HG03342 (cell line): ENCODE measurements at regions not wholly inside any gene's neighbourhood (a gene's known extent, or its start where the extent isn't known, plus 50 kb on each side); places are given as distances from the start of the nearest gene placed in this dataset.
"Not testable (repeated sequence)": the region's sequence is repeated elsewhere in the genome, so short reads cannot be mapped to it uniquely, and the experiment has no call there.

Source experiments
- ATAC-seq: cut with Tn5 transposase; IDR thresholded peaks from one replicate; pipeline ENCODE4 v1.9.1; 2021; ENCODE audit warnings: mild to moderate bottlenecking, moderate library complexity; ENCODE audit not compliant: unreplicated experiment

DNA sequence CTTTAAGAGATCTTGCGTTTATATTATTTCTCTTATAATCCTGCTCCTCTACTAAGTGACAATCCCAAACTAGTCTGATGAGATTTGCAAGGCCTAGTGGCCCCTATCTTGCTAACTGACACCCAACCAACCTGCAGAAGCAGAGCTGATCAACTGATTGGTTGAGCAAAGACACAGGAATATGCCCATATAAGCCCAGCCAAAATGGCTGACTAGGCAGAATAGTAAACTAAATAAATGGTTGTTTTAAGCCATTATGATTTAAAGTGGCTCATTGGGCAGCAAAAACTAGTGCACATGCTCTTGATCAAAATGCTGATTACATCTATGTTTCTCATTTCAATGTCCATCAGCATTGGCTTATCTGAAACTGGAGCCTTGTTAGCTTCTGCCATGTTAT lies 238.0 kb upstream of the PDE4D start:
- ATAC-seq: no peak

DNA sequence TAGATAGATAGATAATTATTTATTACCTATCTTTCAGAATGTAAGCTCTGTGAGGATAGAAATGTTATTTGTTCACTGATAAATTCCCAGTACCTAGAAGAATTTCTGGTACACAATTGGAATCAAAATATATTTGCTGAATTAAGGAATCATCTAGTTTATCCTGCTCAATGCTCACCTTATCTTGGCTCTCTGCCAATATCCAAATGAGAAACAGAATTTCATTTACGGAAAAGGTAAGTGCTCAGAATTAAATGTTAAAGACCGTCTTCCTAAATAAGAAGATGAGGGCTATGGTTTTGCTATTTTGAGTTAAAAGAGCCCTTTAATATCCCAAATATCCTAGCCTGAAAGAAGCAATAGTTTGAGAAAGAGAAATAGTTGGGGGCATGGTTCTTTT lies 232.1 kb upstream of the PDE4D start:
- ATAC-seq: no peak

DNA sequence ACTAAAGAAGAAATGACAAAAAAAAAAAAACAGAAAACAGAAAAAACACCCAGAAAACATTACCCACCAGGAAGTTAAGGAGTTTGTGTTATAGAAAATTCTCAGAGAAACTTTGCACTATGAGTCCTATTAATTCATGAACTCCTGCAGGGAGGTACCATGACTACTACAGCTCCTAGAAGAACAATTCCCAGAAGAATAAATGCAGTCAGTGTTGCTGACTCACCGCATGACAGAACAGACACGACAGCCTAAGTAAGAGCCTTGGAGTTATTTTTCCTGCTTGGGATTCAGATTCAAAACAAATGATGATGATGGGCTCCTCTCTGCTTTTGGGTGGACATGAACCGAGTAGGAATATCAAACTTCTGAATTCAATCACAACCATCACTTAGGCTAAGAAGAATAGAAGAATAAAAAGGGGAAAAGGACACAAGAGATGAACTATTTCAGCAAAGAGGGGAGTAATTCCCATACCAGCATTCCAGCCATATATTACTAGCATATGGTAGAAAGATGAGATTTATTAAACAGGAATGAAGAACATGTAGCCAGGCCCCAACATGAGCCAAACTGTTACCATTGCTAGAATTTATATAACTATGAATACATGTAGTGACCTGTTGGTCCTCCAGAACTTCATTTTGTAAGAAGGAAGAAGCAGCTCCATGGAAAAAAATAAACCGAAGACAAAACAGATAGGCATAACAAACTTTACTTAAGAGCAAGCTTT lies 209.6 kb upstream of the PDE4D start:
- no peak for ATAC-seq

DNA sequence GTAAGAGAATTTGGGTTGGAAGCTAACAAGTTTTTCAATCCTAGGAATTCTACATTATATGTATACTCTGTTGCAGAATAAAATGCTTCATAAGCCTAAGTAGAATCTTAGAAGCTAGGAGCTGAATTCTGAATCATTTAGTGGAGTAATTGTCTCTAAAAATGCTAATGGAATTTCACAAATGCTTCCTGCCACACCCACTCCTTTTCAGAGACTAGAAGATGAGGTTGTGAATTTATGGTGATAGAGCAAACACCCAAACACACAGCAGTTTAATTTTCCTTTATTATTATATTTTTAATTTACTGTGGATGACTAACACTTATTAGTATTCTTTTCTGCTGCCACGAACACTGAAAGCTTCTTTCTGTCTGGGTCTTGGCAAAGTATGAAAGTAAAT lies 208.0 kb upstream of the PDE4D start:
- ATAC-seq: no peak

DNA sequence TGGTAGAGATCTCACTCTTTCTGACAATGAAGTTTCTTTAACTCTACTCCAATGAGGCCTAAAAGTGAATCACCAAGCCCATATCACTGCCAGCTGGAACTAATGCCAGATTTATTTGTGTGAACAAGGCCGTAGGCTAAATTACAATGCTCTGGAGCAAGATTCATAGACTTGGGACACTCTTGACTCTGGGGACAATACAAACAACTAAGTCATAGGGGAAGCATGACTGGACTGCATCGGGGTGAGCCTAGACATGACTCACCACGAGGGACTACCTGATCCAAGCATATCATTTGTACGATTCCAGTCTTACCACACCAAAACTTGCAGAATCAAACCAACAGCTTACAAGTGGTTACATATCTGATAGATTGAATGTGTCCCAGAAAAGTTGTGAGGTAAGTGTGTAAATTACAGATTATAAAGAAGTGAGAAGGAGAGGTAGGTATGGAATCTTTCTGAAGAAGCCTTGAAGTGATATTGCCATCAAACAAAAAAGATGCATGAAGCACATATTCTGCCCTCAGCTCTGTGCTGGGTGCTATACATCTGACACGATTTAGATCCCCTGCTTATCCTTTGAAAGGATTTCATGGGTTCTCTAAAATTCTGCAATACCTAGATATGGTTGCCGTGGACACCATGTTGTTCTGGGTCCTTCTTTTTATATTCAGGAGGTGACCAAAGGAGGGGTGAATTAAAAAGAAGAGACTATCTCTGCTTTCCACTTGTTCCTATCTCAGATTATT lies 199.3 kb upstream of the PDE4D start:
- ATAC-seq: no peak

DNA sequence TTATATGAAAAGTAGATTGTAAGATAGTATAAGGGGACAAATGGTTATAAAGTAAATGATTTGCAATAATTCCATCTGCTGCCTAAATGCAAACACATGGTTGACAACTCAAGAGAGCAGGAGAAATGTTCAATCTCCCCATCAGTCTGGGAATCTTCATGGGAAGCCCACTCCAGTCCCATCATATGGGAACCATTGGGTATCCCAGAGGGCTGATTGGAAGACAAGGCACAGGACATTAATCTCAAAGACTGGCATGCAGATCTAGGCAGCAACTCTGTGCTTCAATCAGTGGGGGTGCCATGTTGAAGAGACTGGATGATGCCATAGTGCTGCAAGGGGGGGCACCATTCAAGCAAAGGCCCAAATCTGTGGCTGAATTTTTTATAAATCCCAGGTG lies 193.1 kb upstream of the PDE4D start:
- ATAC-seq: no peak

DNA sequence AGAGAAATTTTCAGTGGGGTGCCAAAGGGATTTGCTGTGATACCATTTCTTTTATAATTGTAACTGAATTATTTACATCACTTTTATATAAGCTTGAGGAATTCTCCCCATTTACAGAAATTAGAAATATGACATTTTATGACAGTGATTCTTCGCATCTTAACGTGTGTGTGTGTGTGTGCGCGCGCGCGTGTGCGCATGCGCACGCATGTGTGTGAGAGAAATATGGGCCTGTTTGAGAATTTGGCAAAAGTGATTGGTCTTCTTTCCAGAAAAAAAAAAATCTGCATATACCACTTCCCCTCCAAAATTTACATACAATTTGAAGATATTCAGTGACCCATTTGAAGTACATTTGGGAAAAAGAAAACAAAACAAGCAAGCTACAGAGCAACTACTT lies 190.7 kb upstream of the PDE4D start:
- ATAC-seq: no peak

DNA sequence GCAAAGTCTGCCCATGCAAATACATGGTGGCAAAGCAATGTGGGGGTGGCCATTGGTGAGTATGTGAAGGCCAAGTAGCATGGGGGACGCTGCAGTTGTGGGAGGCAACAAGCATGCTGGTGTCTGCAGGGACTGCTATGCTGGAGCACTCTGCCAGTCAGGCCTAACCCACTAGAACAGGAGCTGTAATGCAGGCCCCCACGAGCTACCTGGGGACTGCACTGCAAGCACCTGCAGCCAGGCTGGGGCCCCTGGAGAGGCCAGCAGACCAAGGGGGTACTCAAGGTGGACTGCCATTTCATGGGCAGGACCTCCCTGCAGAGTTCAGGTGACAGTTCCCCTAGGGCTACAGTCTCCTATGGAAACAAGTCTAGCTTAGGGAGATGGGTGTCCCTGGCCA lies 183.8 kb upstream of the PDE4D start:
- no peak for ATAC-seq

DNA sequence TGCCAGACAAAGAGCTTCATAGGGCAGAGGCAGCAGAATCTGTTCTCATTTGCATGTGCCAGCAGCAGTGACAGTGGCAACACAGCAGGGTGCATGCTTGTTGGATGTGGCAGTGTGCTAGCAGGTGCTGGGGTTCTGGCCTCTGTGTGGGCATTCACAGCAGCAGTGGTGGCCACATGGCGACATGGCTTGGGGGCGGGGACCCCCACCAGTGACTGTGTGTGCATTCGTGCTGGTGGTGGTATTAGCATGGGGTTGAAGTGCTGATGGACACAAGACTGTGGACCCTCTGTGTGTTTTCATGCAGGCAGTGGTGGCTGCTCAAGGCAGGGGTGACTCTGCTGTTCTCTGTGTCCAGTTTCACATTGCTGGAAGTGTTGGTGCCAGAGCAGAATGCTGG lies 183.2 kb upstream of the PDE4D start:
- no peak for ATAC-seq

DNA sequence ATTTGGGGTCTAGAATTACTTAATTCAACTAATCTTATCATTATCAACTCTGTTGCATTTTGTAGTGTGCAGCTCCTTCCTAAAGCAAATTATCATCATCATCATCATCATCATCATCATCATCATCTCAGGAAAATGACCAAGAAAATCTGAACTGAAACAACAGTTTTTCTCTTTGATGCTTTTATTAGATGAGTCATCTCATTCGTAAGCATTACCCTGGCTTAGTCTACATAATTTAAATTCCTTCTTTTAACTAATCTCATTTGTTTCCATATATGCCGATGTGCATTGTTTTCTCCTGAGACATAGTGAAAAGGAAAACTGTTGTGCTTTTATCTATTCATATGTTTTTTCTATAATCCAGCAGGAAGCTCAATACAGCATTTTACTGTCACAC lies 173.0 kb upstream of the PDE4D start:
- ATAC-seq: no peak

DNA sequence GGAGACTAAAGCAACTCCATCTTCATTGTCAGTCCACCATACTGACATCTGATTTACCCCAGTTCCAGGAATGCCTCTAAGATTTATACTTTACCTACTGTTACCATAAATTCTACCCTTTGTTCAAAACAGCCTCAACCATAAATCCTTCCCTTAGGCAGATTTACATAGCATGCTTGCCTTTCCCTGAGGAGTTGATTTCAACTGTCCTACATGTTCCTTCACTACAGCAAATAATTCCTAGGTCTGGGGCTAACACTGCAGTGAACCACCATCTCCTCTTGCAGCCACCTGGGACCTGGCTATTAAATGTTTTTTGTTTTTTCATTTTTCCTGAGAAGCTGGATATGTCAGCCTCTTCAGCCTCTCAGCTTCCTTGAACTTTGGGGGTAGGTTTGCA lies 166.9 kb upstream of the PDE4D start:
- no peak for ATAC-seq

DNA sequence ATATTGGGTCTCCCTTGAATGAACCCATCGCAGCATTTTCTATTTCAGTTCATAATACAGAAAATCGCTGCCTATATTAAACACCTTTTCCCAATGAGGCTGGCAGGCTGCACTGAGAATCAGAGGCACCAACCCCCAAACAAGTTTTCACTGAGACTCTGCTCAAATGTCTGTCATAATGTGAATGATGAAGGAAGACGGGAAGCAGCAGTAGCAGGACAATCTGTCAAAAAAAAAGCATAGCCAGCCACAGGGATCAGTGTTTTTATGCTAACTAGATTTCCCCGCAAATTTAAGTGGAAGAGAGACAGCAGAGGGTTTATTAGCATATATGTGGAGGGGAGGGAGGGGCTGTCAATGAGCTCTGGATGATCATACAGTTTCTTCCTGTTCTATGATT lies 162.7 kb upstream of the PDE4D start:
- no peak for ATAC-seq

DNA sequence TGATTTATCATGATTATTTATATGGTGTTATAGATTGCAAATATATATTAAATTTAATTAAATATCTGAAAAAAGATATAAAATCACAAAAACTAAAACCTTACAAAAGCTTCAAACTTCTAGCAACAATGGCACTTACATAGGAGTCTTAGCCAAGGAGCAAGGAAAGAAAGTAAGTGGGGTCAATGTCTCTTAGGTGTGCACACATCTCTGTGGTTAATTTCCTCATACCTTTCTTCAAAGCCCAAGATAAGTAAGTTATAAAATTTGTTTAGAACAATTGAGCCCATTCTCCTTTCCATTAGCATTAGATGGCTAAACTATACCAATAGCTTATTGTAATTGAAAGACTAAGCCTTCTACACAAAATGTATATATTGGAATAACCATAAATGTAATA lies 161.6 kb upstream of the PDE4D start:
- no peak for ATAC-seq

DNA sequence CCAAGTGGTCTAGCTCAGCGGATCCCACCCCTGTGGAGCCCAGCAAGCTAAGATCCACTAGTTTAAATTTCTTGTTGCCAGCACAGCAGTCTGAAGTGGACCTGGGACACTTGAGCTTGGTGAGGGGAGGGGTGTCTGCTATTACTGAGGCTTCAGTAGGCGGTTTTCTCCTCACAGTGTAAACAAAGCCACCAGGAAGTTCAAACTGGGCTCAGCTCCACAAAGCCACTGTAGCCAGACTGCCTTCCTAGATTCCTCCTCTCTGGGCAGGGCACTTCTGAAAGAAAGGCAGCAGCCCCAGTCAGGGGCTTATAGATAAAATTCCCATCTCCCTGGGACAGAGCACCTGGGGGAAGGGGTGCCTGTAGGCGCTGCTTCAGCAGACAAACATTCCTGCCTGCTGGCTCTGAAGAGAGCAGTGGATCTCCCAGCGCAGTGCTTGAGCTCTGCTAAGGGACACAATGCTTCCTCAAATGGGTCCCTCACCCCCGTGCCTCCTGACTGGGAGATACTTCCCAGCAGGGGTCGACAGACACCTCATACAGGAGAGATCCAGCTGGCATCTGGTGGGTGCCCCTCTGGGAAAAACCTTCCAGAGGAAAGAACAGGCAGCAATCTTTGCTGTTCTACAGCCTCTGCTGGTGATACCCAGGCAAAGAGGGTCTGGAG lies 148.6 kb upstream of the PDE4D start:
- not testable (repeated sequence) for ATAC-seq

DNA sequence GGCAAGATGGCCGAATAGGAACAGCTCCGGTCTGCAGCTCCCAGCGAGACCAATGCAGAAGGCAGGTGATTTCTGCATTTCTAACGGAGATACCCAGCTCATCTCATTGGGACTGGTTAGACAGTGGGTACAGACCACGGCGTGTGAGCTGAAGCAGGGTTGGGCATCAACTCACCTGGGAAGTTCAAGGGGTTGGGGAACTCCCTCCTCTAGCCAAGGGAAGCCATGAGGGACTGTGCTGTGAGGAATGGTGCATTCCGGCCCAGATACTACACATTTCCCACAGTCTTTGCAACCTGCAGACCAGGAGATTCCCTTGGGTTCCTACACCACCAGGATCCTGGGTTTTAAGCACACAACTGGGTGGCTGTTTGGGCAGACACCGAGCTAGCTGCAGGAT lies 148.0 kb upstream of the PDE4D start:
- ATAC-seq: not testable (repeated sequence)

DNA sequence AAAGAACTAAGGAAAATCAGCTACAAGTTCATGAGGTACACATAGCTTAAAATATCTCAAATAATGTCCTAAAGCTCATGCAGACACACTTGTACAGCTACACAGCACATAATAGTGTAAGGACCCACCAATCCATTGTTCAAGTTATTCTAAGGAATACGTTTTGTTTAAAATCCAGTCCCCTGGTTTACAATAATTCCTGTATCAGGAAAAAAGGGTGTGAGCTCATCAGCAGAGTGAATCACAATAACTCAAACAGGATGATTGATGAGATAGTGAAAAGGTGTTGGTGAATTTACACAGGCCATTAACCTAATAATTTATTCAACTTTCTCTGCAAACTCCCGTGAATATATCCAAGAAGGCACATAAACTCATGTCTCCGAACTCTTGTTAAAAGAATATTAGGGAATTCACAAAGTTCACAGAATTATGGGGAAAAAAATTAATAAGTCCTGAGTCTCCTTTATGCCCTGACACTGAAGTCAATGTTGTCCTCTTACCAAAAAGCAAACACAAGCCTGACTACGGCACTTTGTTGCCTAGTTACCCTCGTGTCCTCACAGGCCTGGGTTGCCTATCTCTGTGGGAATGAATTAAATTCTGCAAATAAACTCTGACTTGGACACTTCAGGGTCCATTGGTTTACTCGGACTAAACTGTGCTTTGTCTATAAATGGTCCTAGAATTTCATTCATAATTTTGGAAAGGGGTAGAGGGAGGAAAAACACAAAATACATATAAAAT lies 142.8 kb upstream of the PDE4D start:
- no peak for ATAC-seq

DNA sequence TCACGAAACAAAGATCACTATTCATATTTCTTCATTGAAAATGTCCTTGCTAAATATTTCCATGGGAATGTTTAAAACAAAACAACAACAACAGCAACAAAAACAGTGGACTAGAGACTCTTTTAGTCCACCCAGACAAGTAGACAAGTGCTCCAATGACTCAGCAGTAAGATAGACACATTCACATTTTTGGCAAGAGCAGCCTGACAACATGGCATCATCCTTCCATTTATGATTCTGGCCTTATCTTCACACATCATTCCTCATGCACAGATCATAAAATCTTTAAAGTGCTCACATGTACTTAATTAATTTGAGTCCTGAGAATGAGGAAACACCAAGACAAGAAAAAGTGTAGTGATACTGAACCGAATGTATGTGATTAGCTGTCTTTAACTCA lies 132.6 kb upstream of the PDE4D start:
- ATAC-seq: no peak

DNA sequence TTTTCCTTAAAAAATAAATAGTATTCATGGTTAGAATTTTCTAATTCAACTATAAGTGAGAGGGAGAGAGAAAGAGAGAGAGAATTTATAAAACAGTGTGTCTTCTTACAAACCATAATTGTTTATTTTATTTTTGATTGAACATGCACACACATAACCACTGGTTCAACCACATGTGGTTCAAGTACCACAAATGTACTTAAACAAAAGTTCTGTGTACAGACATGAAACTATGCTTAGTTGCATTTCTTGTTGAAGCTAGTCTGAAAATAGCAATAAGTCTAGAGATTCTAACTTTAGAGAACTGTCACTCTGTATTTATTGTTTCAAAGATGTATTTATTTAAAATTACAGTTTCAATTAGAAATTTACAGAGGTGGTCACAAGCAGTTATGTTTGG lies 130.6 kb upstream of the PDE4D start:
- ATAC-seq: no peak

DNA sequence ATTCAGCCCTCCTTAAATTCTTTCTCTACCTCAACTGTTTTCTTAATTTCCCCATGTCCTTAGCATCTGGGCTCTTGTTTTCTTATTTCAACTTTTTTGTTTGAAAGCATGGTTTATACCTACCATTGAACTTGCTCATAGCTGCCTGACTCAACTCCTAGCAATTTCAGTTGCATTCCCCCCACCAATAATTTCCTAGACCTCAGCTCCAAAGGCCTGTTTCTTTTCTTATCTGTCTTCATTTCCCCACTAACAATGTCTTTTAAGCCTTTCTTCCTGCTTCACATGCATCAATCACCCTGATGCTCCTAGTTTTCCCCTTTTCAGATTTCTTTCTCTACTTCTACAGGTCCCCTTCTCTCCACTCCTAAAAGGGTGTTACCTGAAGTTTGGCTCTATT lies 129.7 kb upstream of the PDE4D start:
- ATAC-seq: no peak

DNA sequence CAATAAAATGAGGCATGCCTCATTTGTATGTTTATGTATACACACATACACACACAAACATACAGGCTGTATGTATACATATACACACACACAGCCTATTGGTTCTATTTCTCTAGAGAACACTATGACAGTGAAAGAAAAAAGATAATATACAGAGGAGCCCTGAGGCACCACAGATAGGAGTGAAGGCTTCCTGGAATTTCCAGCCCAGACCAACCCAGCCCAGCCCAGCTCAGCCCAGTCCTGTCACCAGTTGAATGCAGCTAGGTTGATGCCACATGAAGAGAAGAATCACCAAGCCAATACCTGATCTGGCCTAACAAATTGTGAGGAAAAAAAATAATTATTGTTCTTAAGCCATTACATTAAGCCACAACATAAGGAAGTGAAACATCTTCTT lies 126.9 kb upstream of the PDE4D start:
- ATAC-seq: no peak

DNA sequence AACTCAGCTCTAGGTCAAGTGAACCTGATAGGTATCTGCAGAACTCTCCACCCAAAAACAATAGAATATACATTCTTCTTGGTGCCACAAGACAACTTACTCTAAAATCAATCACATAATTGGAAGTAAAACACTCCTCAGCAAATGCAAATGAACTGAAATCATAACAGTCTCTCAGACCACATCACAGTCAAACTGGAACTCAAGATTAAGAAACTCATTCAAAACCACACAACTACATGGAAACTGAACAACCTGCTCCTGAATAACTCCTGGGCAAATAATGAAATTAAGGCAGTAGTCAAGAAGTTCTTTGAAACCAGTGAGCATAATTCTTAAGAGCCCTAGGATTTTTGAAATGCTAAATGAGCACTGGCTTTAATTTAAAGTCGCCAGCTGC lies 125.4 kb upstream of the PDE4D start:
- not testable (repeated sequence) for ATAC-seq
